ENCODE measurements at regions not wholly inside any gene's neighbourhood (a gene's known extent, or its start where the extent isn't known, plus 50 kb on each side); places are given as distances from the start of the nearest gene placed in this dataset.

DNA sequence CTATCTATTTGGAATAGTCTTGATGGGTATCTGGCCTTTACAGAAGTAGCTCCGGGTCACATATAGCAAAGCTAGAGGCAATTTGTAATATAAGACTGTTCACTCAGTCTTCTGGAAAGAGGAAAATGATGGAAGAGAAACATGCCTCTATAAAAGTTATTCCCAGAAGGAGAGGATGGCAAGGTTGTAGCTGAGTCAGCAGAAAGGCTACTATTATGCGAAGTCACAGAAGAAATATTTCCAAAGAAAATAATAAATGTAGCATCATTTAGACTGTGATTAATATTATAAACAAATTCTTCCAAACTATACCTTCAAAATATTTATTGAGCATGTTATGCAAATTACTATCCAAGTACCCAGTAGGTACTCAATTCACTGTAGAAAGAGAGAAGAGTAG, 1027.7 kb upstream of the TMEFF2 start:
- TF ChIP-seq ASH2L (IDR thresholded peaks at IDR 0.05; ENCODE audit: borderline replicate concordance, low read depth) (no peak), CEBPB (IDR thresholded peaks at IDR 0.05; ENCODE audit: borderline replicate concordance in 1 of 2, low read depth in 2 of 2, low read length in 2 of 2) (no peak), FOXK2 (IDR thresholded peaks at IDR 0.05) (no peak)
- TF ChIP-seq, protein P1, sequence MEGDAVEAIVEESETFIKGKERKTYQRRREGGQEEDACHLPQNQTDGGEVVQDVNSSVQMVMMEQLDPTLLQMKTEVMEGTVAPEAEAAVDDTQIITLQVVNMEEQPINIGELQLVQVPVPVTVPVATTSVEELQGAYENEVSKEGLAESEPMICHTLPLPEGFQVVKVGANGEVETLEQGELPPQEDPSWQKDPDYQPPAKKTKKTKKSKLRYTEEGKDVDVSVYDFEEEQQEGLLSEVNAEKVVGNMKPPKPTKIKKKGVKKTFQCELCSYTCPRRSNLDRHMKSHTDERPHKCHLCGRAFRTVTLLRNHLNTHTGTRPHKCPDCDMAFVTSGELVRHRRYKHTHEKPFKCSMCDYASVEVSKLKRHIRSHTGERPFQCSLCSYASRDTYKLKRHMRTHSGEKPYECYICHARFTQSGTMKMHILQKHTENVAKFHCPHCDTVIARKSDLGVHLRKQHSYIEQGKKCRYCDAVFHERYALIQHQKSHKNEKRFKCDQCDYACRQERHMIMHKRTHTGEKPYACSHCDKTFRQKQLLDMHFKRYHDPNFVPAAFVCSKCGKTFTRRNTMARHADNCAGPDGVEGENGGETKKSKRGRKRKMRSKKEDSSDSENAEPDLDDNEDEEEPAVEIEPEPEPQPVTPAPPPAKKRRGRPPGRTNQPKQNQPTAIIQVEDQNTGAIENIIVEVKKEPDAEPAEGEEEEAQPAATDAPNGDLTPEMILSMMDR (IDR thresholded peaks at IDR 0.05 in 2 of 3, conservative IDR thresholded peaks at IDR 0.05 in 1 of 3; ENCODE audit: control insufficient read depth in 2 of 3, extremely low read depth in 1 of 3, insufficient read depth in 1 of 3, low read depth in 3 of 3, low read length in 3 of 3), result no peak

Measured in GM12878 (cell line).